HG02973 (cell line): ENCODE measurements at regions not wholly inside any gene's neighbourhood (a gene's known extent, or its start where the extent isn't known, plus 50 kb on each side); places are given as distances from the start of the nearest gene placed in this dataset.

ENCODE experiments used
- ATAC-seq: cut with Tn5 transposase; IDR thresholded peaks from one replicate; pipeline ENCODE4 v1.9.1; 2021; ENCODE audit warnings: moderate library complexity; ENCODE audit not compliant: unreplicated experiment

- no peak for ATAC-seq
These were observed 161.0 kb downstream of the SPATA31D1 start for GRCh38 chr9:82149501-82149946.

- no peak for ATAC-seq
These were observed 163.6 kb downstream of the SPATA31D1 start for GRCh38 chr9:82152181-82152580.

GRCh38 chr9:82153032-82153431, 164.5 kb downstream of the SPATA31D1 start:
- no peak for ATAC-seq

GRCh38 chr9:82154573-82154972, 166.0 kb downstream of the SPATA31D1 start:
- ATAC-seq: no peak

GRCh38 chr9:82161876-82162275, 173.3 kb downstream of the SPATA31D1 start:
- ATAC-seq: no peak

GRCh38 chr9:82164159-82164558, 175.6 kb downstream of the SPATA31D1 start:
- ATAC-seq: no peak

GRCh38 chr9:82167296-82167695, 178.7 kb downstream of the SPATA31D1 start:
- no peak for ATAC-seq

GRCh38 chr9:82168585-82168984, 180.0 kb downstream of the SPATA31D1 start:
- no peak for ATAC-seq

GRCh38 chr9:82170866-82171265, 182.3 kb downstream of the SPATA31D1 start:
- no peak for ATAC-seq

GRCh38 chr9:82171271-82171670, 182.7 kb downstream of the SPATA31D1 start:
- ATAC-seq: no peak

GRCh38 chr9:82180711-82181110, 192.1 kb downstream of the SPATA31D1 start:
- ATAC-seq: no peak

GRCh38 chr9:82183181-82183860, 194.7 kb downstream of the SPATA31D1 start:
- no peak for ATAC-seq

GRCh38 chr9:82184524-82184923, 196.0 kb downstream of the SPATA31D1 start:
- peak; percentile 54 for ATAC-seq

GRCh38 chr9:82188817-82189216, 200.2 kb downstream of the SPATA31D1 start:
- ATAC-seq: no peak

- ATAC-seq: no peak
These were observed 202.7 kb downstream of the SPATA31D1 start for GRCh38 chr9:82191082-82191770.

- ATAC-seq: no peak
These were observed 203.6 kb downstream of the SPATA31D1 start for GRCh38 chr9:82192211-82192610.

- ATAC-seq: no peak
These were observed 208.3 kb downstream of the SPATA31D1 start for GRCh38 chr9:82196622-82197441.

- no peak for ATAC-seq
These were observed 212.6 kb downstream of the SPATA31D1 start for GRCh38 chr9:82201196-82201595.

GRCh38 chr9:82202808-82203207, 214.2 kb downstream of the SPATA31D1 start:
- ATAC-seq: no peak

GRCh38 chr9:82206490-82206889, 217.9 kb downstream of the SPATA31D1 start:
- ATAC-seq: no peak

- no peak for ATAC-seq
These were observed 218.4 kb downstream of the SPATA31D1 start for GRCh38 chr9:82206946-82207345.
